Stimulated activated CD8-positive, alpha-beta memory T cell treated with anti-CD3 and anti-CD28 coated beads, Interleukin-12 subunit alpha, Interleukin-12 subunit beta, amount 100 ng/mL, for 4 hours (primary cell): ENCODE measurements at regions not wholly inside any gene's neighbourhood (a gene's known extent, or its start where the extent isn't known, plus 50 kb on each side); places are given as distances from the start of the nearest gene placed in this dataset.
"Not testable (repeated sequence)": the region's sequence is repeated elsewhere in the genome, so short reads cannot be mapped to it uniquely, and the experiment has no call there.

Experiments used
- DNase-seq: peaks from one replicate; pipeline ENCODE4 v3.0.0-alpha.2; 2020; ENCODE audit warnings: low read depth

DNA sequence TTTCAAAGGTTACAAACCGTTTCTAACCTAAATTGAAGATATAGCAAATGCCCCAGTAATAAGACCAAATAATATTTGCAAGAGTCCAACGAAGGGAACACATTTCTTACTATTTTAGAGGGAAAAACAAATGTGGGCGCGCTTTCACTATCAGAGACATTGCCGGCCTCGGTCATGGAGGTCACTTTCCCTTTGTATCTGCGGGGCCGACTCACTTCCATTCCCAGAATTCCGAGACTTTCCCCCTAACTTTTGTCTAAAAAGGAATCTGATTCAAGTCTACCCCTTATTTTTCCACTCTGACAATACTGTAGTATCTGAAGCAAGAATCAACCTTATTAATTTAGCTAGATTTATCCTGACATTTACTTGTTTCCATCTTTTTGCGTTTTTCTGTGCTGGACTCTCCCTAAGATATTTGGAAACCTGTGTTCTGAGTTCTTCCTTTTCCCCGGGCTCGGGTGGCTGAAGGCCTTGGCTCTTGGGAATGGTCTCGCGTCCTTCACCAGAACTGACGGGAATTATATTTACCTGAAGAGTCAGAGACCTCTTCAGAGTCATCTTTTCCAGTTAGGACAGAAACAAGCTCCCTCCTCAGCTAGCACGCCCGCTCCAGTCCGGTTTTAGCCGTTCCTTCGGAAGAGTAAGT is 71.8 kb upstream of the ZNF184 start:
- DNase-seq = no peak

DNA sequence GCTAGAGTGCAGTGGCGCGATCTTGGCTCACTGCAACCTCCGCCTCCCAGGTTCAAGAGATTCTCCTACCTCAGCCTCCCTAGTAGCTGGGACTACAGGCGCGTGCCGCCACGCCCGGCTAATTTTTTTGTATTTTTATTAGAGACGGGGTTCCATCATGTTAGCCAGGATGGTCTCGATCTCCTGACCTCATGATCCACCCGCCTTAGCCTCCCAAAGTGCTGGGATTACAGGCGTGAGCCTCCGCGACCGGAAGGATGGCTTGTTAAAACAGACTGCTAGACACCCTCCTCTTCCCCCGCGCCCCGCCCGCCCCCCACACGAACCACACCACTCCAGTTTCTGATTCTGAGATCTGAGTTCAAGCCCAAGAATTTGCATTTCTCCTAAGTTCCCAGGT is 71.2 kb upstream of the ZNF184 start:
- DNase-seq = not testable (repeated sequence)

DNA sequence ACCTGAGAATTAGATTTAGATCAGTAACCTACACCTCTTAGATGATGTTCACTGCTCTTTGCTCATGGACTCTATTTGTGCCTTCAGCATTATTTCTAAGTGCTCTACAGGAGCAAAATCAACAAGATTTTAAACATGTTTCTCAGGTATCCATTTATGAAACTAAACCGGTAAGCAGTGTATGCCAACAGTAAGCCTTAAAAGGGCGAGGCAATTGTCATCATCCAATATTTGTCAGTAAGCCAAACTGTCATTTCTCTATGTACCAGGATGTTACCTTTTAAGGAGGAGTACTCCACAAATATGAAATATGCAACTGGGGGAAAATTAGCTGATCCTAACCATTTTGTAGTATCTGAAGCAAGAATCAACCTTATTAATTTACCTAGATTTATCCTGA is 69.6 kb upstream of the ZNF184 start:
- no peak for DNase-seq

DNA sequence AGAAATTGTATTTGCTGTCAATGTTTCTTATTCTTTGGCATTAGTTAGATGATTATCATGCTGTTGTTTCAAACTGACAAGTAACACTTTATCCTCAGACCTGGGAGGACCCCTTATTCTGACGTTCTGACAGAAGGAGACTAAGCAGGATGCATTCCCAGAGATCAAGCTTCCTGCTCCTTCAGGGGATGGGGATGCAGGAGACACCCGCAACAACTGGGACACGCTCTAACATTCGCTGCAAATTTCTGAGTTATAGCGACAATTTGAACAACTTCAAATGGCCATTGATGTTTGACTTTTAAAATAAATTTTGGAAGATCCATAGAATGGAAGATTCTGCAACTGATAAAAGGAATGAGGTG is 69.0 kb upstream of the ZNF184 start:
- no peak for DNase-seq

DNA sequence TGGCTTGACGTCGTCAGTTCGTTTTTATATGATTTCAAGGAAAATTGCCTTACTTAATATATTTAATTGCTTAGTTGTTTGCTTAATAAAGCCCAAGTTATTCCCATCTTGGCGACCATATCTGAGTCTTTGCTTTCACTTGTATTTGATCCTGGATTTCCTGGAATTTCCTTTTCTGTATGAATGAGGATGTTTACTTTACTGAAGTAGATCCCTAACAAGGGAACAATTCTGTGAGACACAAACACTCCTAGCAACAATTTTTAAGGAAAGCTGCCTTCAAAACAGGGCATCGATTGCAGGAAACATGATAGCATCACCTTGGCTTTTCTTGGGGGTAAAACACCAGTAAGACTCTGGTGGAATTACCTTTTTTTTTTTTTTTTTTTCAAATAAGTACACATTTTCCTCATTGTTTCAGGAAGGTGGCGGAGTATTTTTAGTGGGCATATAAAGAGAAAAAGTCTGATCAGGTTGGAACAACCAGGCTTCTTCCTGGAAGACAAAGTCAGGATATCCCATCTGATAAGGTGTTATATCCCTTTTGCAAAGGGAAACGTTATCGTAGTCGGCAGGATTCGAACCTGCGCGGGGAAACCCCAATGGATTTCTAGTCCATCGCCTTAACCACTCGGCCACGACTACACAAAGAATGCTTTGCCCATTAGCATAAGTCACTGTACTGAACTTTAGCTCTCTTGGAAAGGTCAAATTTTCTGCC is 68.5 kb upstream of the ZNF184 start:
- DNase-seq = no peak

DNA sequence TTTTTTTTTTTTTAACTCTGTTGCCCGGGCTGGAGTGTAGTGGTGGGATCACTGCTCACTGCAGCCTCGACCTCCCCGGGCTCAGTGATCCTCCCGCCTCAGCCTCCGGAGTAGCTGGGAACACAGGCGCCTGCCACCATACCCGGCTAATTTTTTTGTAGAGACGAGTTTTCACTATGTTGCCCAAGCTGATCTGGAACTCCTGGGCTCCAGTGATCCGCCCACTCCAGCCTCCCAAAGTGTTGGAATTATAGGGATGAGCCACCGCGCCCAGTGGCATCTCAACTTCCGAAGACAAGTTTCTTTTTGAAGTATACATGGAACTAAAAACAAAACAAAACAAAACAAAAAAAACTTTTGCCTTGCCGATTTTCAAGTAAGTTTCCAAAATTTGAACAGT is 66.6 kb upstream of the ZNF184 start:
- DNase-seq = no peak

DNA sequence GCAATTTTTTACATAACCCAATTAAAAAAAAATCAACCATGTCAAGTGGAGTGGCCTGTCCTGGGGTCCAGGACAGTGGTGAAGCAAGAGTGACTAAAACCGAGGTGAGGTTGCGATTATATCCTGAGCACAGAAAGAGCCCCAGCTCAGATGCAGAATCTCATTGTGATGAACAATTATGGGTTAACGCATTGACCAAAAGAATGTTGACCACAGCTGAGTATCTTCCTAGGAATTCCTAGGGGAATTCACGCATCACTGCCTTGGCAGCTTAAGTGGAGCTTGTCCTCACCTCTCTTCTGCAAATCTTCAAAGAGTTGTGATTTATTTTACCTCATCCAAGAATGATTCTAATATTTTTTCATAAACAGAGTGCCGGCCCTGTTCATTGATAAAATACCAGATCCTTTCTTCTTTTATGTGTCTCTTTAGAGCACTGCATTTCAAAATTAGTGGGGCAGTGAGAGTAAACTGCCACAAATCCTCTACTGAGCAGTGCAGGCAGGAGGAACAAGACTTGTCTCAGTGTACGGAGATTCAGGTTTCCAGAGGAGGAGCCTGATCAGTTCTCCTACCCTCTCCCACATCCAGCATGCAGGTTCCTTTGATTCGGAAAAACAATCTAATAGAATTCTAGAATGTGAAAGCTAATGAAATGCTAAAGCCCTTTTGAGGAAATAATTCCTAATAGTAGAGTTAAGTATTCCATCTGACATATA is 60.1 kb upstream of the ZNF184 start:
- no peak for DNase-seq

DNA sequence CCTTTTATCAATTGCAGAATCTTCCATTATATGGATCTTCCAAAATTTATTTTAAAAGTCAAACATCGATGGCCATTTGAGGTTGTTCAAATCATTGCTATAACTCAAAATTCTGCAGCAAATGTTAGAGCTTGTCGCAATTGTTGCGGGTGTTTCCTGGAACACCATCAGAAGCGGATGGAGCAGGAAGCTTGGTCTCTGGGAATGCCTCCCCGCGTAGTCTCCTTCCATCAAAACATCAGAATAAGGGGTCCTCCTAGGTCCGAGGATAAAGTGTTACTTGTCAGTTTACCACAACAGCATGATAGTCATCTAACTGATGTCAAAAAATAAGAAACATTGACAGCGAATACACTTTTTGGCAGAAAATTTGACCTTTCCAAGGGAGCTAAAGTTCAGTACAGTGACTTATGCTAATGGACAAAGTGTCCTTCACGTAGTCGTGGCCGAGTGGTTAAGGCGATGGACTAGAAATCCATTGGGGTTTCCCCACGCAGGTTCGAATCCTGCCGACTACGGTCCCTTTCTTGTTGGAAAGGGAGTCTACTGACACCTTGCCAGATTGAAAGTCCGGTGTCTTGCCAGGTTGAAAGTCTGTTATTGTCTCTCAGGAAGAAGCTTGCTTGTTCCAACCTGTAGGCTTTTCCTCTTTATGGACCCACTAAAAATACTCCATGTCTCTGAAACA is 59.0 kb upstream of the ZNF184 start:
- no peak for DNase-seq

DNA sequence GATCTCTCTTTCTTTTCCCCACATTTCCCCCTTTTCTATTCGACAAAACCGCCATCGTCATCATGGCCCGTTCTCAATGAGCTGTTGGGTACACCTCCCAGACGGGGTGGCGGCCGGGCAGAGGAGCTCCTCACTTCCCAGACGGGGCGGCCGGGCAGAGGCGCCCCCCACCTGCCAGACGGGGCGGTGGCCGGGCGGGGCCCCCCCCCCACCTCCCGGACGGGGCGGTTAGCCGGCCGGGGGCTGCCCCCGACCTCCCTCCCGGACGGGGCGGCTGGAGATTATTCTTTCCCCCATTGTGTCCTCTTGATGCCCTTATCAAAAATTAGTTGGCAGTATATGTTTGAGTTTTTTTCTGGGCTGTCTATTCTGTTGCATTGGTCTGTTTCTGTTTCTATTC is 56.9 kb upstream of the ZNF184 start:
- not testable (repeated sequence) for DNase-seq

DNA sequence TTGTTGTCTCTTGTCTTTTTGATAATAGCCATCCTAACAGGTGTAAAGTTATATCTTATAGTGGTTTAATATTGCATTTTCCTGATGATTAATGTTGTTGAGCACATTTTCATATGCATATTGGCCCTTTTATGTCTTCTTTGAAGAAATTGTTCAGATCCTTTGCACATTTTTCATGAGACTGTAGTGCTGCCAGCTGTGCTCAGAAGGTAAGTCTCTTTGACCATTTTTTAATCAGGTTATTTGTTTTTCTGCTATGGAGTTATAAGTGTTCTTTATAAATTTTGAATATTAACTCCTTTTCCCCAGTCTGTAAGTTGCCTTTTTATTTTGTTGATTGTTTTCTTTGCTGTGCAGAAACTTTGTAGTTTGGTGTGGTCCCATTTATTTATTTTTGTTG is 55.8 kb upstream of the ZNF184 start:
- DNase-seq = no peak
